AG04450 (cell line): ENCODE measurements at regions not wholly inside any gene's neighbourhood (a gene's known extent, or its start where the extent isn't known, plus 50 kb on each side); places are given as distances from the start of the nearest gene placed in this dataset.

ENCODE experiments used
- CTCF ChIA-PET: fragments of 300-600, 350-600 bp; formaldehyde crosslinking; extraction: SDS; loops from one replicate; lab custom pipeline; 2022; ENCODE audit warnings: antibody characterized with exemption, inconsistent platforms; lab: Charles Lee
- POLR2A ChIA-PET: fragments of 350-600 bp; formaldehyde crosslinking; extraction: SDS; loops from one replicate; lab custom pipeline; 2021; ENCODE audit warnings: antibody characterized with exemption, inconsistent platforms; lab: Yijun Ruan, JAX
- DNase-seq: peaks from one replicate; pipeline ENCODE4 v3.0.0-alpha.2; 2011; ENCODE audit warnings: low read depth, low spot score
- H3K27ac ChIP-seq: one replicate; pipeline ENCODE4 v1.5.1; 2012; ENCODE audit warnings: low read depth, low read length, control low read depth
- H3K27me3 ChIP-seq: one replicate; pipeline ENCODE4 v1.6.0; 2012; ENCODE audit warnings: low read length; ENCODE audit not compliant: control insufficient read depth, insufficient read depth
- H3K4me3 ChIP-seq: 2 replicates; pipeline ENCODE4 v1.5.1; 2011; ENCODE audit warnings: mild to moderate bottlenecking, low read depth, low read length, control low read depth
- H3K9me3 ChIP-seq: 2 replicates; pipeline ENCODE4 v1.5.1; 2012; ENCODE audit warnings: low read length; ENCODE audit not compliant: control insufficient read depth, insufficient read depth
- CTCF ChIP-seq: IDR thresholded peaks from 2 replicates; pipeline ENCODE4 v1.5.1; 2011; ENCODE audit warnings: low read depth, low read length, control low read depth, inconsistent platforms

DNA sequence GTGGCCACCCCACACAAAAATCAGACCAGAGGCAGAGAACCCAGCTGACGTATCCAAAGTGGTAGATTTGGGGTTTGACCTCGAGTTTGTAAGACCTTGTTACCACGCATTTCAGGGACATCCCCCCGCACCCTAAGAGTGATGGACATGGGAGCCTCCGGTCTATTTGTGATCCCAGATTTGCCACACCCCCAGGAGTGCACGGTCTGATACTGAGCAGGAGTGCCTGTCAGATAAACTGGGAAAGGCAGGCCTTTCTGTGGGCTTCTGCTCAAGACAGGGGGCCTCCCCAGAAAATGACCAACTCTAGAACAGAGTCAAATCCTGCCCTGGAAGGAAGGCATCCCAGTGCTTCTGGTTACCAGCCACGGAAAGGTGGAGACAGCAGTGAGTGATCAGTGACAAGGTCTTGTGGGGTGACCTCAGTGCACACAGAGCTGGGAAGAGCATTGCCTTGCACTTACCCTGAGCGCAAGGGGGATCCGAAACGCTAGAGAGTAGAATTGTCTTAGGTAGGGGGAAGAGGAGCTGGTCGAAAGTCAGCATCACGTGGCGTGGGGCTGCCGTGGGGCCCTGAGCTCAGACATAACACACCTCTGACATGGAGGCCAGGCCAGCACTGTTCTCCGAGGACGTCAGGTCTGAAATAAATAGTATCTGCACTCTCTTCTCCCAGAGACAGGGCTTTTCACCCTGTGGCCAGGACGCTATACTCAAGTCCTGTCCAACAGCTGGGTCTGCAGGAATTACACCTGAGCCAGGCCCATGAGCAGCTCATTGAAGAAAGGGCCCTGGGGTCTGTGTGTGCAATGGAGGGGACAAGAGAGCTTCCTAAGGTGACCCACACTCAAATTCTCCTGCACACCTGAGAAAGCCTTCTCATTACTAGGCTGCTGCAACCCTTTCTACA lies 242.4 kb upstream of the SALL3 start:
- no peak for DNase-seq
- H3K27me3 ChIP-seq = no peaks in the 10 kb centered on the region
- H3K27ac ChIP-seq = no peak overlapping the region
- no peak for TF ChIP-seq CTCF
- CTCF ChIA-PET = no interaction called here
- H3K4me3 ChIP-seq = no peak overlapping the region
- H3K9me3 ChIP-seq = peaks cover 97% of the 10 kb centered on the region
- POLR2A ChIA-PET = no interaction called here

- Histone ChIP-seq H3K27ac (no peak overlapping the region), H3K27me3 (no peaks in the 10 kb centered on the region), H3K4me3 (no peak overlapping the region), H3K9me3 (peaks cover 97% of the 10 kb centered on the region)
- no peak for DNase-seq
- no peak for TF ChIP-seq CTCF
- ChIA-PET POLR2A (no interaction called here), CTCF (no interaction called here)
These were observed 241.4 kb upstream of the SALL3 start for GRCh38 chr18:78738076-78738690.

- no peak for TF ChIP-seq CTCF
- ChIA-PET CTCF (no interaction called here), POLR2A (no interaction called here)
- H3K27ac ChIP-seq = no peak overlapping the region
- H3K27me3 ChIP-seq = no peaks in the 10 kb centered on the region
- peaks cover 93% of the 10 kb centered on the region for H3K9me3 ChIP-seq
- no peak overlapping the region for H3K4me3 ChIP-seq
- no peak for DNase-seq
These were observed 240.5 kb upstream of the SALL3 start for GRCh38 chr18:78739115-78739514.

DNA sequence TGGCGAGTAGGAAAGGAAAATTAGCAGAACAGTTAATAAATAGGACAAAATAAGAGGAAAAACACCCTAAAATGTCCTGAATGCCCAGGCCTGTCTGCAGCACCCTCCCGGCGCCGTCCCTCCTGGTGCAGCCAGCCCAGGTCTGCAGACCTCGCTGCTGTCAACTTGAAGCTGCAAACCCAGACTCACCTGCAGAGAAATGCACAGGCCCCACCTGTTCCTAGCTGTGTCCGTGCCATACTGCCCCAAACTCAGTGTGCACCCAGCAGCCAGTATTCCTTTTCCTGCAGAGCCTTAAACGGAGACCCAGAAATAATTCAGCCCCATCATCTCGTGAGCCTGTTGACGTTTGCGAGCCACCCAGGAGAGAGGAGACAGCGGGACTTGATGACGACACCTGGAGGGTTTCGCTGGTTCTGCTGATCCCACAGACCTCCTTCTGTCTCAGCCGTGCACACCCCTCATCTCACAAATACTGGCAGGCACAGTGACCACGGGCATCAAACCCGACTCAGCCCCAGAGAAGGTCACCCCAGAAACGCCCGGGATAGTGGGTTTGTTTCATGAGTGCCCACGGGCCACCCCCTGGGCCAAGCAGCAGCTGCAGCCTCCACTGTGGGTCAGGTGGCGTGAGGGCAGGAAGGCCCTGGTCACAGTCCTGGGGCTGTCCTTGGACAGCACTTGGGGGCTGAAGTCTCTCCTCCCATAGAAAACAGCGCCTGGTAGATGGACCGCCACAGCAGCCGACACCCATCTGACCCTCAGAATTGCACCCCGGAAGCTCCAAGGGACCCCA lies 239.5 kb upstream of the SALL3 start:
- no peak for TF ChIP-seq CTCF
- DNase-seq = no peak
- Histone ChIP-seq H3K27me3 (no peaks in the 10 kb centered on the region), H3K4me3 (no peak overlapping the region), H3K9me3 (peaks cover 86% of the 10 kb centered on the region), H3K27ac (no peak overlapping the region)
- CTCF ChIA-PET = no interaction called here
- POLR2A ChIA-PET = no interaction called here

DNA sequence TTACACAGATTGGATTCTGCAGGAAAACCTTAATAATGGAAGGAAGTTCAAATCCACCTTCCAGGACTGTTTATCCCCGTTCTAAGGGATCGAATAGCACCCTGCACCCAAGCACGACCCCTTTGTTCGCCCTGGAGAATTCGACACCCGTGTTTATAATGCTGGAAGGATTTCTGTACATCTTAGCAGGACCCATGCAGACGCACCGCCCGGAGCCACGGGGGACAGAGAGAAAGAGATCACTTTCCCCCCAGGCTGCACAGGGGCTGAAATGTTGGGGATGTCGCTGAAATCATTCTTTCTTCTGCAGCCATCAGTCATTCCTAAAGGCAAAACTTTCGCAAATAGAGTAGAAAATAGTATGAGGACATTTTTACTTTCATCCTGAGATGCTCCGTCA lies 238.7 kb upstream of the SALL3 start:
- no peak for DNase-seq
- ChIA-PET CTCF (no interaction called here), POLR2A (no interaction called here)
- H3K27ac ChIP-seq = no peak overlapping the region
- H3K27me3 ChIP-seq = no peaks in the 10 kb centered on the region
- no peak for TF ChIP-seq CTCF
- peaks cover 78% of the 10 kb centered on the region for H3K9me3 ChIP-seq
- H3K4me3 ChIP-seq = no peak overlapping the region
